ENCODE measurements at regions not wholly inside any gene's neighbourhood (a gene's known extent, or its start where the extent isn't known, plus 50 kb on each side); places are given as distances from the start of the nearest gene placed in this dataset.

DNA sequence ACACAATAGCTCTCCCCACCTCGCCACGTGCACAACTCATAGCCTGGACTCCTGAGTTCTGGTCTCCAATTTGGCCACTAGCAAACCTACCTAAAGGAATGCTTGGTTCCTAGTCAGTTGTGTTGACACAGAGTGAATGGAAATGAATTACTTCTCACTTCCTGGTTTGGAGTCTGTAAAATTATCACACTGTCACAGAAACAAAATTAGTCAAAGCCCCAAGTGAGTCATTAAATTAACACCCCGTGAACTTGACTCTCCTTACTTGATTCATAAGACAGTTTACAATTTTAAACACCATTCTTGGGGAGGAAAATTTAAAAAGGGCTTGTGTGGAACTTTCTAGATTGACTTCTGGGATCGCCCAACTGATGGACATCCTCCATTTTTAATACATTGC is 276.2 kb upstream of the CTNNB1 start:
- Histone ChIP-seq H3K27ac (ENCODE audit: low read depth, low read length) (no peak overlapping the region), H3K4me3 (ENCODE audit: extremely low read depth in 1 of 4, insufficient read depth in 2 of 4, low read depth in 3 of 4, low read length in 4 of 4) (no peak overlapping the region), H2AFZ (ENCODE audit: low read length) (no peak overlapping the region), H3K27me3 (replicated peaks in 1 of 4; ENCODE audit: control insufficient read depth in 3 of 4, extremely low read depth in 1 of 4, insufficient read depth in 3 of 4, low read length in 3 of 4) (no peaks in the 10 kb centered on the region), H3K4me1 (replicated peaks in 1 of 4; ENCODE audit: control insufficient read depth in 3 of 4, insufficient read depth in 4 of 4, low read length in 3 of 4) (peaks cover 0 to 15% (median 6%) of the 10 kb centered on the region in 4 experiments; a peak in 4 of 7 replicates), H3K4ac (replicated peaks; ENCODE audit: insufficient read length, low read depth, low read length) (no peak overlapping the region), H2AK5ac (ENCODE audit: low read depth, low read length) (no peak overlapping the region), H3K14ac (ENCODE audit: insufficient read length) (no peak overlapping the region), H4K8ac (ENCODE audit: extremely low read depth, insufficient read depth, low read length) (no peak overlapping the region), H2BK120ac (replicated peaks; ENCODE audit: low read depth, low read length) (no peak overlapping the region), H4K91ac (replicated peaks; ENCODE audit: insufficient read length, low read length) (no peak overlapping the region), H2BK5ac (ENCODE audit: low read depth, low read length) (no peak overlapping the region), H3K79me2 (ENCODE audit: control insufficient read depth in 1 of 2, insufficient read depth in 2 of 2, low read length in 2 of 2) (no peaks in the 10 kb centered on the region), H3K23ac (ENCODE audit: insufficient read length) (no peak overlapping the region), H3K56ac (replicated peaks; ENCODE audit: insufficient read length, low read depth, low read length) (no peak overlapping the region), H3K79me1 (ENCODE audit: low read depth, low read length) (no peaks in the 10 kb centered on the region), H3K4me2 (ENCODE audit: insufficient read depth in 1 of 2, low read depth in 2 of 2, low read length in 2 of 2) (no peak overlapping the region), H3K18ac (ENCODE audit: extremely low read depth, low read length) (no peak overlapping the region), H3K9ac (replicated peaks in 1 of 4; ENCODE audit: extremely low read depth in 1 of 4, low read depth in 3 of 4, low read length in 3 of 4) (no peak overlapping the region), H2BK15ac (ENCODE audit: low read length) (no peak overlapping the region), H3K23me2 (ENCODE audit: low read depth, low read length) (no peaks in the 10 kb centered on the region), H3K36me3 (ENCODE audit: control insufficient read depth in 2 of 4, insufficient read depth in 4 of 4, low read length in 3 of 4) (no peaks in the 10 kb centered on the region), H4K20me1 (replicated peaks in 1 of 2; ENCODE audit: control insufficient read depth in 1 of 2, insufficient read depth in 2 of 2, low read length in 2 of 2) (no peaks in the 10 kb centered on the region), H2BK12ac (ENCODE audit: low read depth, low read length) (no peak overlapping the region), H3K9me3 (ENCODE audit: insufficient read depth in 2 of 2, low read depth in 1 of 2, low read length in 1 of 2) (peaks cover 0 to 3% of the 10 kb centered on the region in 2 experiments; a peak in 1 of 4 replicates), H4K5ac (ENCODE audit: insufficient read length, low read depth, low read length) (no peak overlapping the region), H2BK20ac (ENCODE audit: low read length) (no peak overlapping the region)
- ChIA-PET CTCF (ENCODE audit: partially characterized antibody) (no interaction called here), POLR2A (ENCODE audit: partially characterized antibody) (no interaction called here)
- TF ChIP-seq SAP30 (IDR thresholded peaks at IDR 0.05; ENCODE audit: insufficient read depth, insufficient replicate concordance, low read length) (no peak), EZH2 (IDR thresholded peaks at IDR 0.05; ENCODE audit: low read depth, low read length, severe bottlenecking) (no peak), BACH1 (IDR thresholded peaks at IDR 0.05; ENCODE audit: low read length) (no peak), ASH2L (IDR thresholded peaks at IDR 0.05; ENCODE audit: low read length) (no peak), CBX5 (IDR thresholded peaks at IDR 0.05; ENCODE audit: low read depth, low read length) (no peak), NANOG (IDR thresholded peaks at IDR 0.05; ENCODE audit: insufficient read depth, low read depth, low read length, poor library complexity, severe bottlenecking) (no peak), RBBP5 (IDR thresholded peaks at IDR 0.05; ENCODE audit: borderline replicate concordance, low read depth, low read length) (no peak)
- DNase-seq (ENCODE audit: low read depth in 1 of 2, low spot score in 2 of 2) (no peak), FAIRE-seq (no peak)
- WGBS, 2 experiments (ENCODE audit: extremely low coverage in 1 of 2, insufficient coverage in 1 of 2, insufficient read length in 1 of 2, insufficient replicate concordance in 2 of 2, low coverage in 1 of 2, low lambda C conversion rate in 2 of 2, missing lambda C conversion rate in 1 of 2) = 90% methylated on average over 4 of the region's 4 CpGs; no CpG with 5 or more reads in 1 of the 2 experiments
